HG03439 (cell line): ENCODE measurements at regions not wholly inside any gene's neighbourhood (a gene's known extent, or its start where the extent isn't known, plus 50 kb on each side); places are given as distances from the start of the nearest gene placed in this dataset.

ENCODE experiments used
- ATAC-seq: cut with Tn5 transposase; IDR thresholded peaks from one replicate; pipeline ENCODE4 v1.9.1; 2021; ENCODE audit warnings: mild to moderate bottlenecking, moderate library complexity; ENCODE audit not compliant: unreplicated experiment

GRCh38 chr9:107650321-107650720, 160.8 kb upstream of the KLF4 start:
- ATAC-seq = no peak

DNA sequence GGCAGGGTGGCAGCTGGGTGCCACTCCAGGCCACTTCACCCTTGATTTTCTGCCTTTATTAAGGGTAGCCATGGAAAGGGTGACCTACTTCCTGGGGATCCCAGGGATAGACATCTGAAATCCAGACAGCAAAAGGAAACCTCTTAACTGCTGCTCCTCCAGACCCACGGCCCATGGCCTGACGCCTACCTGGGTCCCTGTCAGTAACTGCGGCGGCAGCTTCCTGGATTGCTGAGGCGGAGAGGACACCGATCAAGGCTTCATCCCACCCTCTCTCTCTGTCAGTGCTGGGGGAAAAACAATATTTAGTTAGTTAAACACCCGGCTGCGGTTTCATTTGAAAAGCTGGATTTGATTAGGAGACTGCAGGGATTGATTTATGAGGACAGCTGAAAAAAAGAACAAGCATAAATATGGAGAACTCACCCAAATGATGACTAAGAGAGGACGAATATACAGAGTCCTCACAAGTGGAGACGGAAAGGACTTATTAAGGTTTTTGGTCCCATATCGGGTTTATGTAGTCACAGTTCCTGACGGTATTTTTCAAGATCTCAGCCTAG, 158.7 kb upstream of the KLF4 start:
- no peak for ATAC-seq

DNA sequence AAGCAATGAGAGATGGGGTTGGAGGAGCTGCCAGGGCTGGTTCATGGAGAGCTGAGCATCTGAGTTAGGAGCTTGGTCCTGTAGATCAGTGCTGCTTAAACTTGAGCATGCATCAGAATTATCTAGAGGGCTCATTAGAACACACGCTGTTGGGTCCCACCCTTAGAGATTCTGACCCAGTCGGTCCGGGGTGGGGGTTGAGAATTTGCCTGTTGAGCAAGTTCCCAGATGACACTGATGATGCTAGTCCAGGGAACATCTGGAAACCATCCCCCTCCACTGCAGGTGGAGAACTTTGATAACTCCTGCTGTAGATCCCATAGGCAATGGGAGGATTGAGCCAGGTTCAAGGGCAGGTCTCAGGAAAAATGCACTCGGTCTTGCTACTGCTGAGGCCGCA, 158.0 kb upstream of the KLF4 start:
- ATAC-seq = no peak

DNA sequence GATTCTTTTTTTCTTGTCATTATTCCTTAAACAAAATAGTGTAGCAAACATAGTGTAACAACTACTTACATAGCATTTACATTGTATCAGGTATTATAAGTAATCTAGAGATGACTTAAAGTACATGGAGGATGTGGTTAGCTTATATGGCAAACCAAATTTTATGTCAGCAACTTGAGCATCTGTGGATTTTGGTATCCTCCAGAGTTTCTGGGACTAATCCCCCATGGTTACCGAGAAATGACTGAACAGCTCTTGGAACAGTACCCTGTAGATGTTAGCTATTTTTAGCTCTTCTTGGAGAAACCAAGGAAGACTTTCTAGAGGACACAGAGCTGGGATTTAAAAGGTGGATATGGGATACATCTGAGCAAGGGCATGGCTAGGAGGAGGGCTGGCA, 157.6 kb upstream of the KLF4 start:
- no peak for ATAC-seq

DNA sequence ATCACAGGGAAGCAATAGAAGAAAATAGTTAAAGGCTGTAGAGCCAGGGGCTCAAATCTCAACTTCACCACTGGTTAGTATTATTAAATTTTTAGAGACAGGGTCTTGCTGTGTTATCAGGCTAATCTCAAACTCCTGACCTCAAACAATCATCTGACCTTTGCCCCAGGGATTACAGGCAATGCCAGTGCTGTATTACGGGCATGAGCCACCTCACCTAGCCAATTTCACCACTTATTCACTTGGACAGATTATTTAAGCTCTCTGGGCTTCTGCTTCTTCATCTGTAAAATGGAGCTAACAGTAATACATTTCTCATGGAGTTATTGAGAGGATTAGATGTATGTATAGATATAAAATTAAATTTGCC, 155.9 kb upstream of the KLF4 start:
- no peak for ATAC-seq

DNA sequence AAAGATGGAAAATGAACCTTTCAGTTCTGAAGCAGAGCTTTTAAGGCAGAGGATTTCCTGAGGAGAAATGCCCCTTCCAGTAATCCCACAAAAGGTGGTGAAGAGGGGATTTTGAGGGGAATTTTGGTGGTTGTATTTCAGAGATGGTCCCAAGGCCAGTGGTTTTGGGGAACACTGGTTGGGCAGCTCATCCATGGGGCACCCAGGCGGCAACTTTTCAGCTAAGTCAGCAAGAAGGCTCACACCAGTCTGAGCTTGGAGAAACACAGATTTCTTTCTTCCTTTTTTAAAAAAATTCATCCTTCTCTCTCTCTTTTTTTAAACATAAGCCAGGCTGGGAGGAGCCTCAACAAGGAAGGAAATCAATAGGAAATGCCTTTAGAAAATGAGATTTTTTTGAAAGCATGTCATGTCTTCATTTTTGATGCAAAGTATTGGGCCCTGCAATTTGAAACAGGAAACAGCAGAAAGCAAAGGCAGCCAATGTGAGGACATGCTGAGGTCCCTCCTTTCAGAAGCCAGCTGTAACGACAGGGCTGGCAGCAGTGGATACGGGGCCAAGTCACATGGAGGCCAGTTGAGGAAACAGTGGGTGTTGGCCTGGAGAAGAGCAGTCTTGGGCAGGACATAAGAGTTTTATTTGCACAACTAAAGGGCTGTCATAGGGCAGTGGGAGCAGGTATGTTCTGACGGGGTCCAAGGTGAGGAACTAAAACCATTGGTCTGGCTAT, 155.3 kb upstream of the KLF4 start:
- no peak for ATAC-seq

GRCh38 chr9:107639426-107639825, 149.9 kb upstream of the KLF4 start:
- ATAC-seq = no peak

DNA sequence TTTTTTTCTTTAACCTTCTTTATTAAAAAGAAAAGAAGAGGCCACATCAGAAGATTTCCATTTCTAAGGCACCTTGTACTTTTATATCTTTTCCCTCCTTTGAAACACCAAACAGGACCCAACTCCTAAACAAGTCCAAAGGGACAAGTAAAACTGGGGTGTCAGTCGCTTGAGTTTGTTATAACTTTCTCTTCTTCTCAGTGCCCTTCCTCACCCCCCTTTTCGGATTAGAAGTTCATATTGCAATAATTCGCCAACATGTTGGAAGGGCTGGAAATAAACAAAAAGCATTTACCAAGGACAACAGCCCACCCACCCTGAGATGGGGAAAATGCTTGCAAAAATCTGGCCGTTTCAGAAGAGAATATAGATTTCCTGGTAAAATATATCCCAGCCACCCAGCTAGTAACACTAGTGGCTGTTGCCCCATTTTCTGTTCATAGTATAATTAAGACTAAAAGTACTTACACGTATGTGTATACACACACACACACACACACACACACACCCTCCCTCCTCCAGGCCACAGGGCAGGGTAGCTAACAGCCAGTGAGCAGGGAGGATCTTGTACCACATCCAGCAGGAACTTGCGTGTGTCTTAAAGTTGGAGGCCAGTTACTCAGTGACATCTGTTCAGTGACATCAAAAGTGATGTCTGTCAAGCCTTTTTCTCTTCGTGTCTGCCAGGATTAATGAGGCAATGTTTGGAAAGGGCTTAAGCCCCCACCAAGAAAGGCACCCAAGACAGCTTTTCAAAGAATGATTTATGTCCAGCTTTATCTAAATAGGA, 149.1 kb upstream of the KLF4 start:
- no peak for ATAC-seq

- no peak for ATAC-seq
These were observed 148.2 kb upstream of the KLF4 start for GRCh38 chr9:107637421-107638420.

GRCh38 chr9:107636571-107637381, 147.2 kb upstream of the KLF4 start:
- ATAC-seq = no peak

DNA sequence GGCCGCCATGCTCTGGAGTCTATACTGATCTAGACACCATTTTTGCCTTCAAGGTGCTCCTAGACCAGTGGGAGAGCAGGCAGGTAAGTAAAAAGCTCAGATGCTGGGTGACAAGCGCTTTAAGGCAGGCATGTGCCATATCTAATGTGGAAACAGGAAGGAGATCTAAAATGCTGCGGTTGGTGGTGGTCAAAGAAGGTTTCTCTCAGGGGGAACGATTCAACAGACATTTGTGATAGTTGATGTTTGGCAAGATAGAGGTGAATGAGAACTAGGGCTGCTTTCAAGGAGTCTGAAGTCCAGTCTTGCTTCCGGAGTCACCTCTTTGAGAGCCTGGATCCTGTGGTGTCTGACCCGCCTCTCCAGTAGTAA, 146.2 kb upstream of the KLF4 start:
- no peak for ATAC-seq

GRCh38 chr9:107635101-107635802, 145.7 kb upstream of the KLF4 start:
- no peak for ATAC-seq

- ATAC-seq = no peak
These were observed 143.8 kb upstream of the KLF4 start for GRCh38 chr9:107633406-107633805.

- no peak for ATAC-seq
These were observed 143.1 kb upstream of the KLF4 start for GRCh38 chr9:107632661-107633060.

DNA sequence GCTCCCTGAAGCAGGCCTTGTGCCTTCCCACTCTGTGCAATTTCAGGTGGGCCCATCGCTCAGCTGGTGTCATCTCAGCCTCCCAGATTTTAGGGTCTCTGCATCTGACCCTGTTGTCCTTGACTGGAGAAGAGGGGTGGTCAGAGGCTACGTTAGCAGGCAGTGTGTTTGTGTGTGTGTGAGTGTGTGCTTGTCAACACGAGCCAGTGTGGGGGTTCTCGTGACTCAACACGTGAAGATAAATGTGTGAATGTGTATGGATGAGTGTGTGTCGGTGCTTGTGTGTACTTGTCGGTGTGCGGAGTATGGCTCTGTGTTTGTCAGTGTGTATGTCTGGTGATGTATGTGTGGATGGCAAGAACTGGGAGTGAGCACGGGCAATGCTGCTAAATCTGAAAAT, 142.6 kb upstream of the KLF4 start:
- no peak for ATAC-seq

DNA sequence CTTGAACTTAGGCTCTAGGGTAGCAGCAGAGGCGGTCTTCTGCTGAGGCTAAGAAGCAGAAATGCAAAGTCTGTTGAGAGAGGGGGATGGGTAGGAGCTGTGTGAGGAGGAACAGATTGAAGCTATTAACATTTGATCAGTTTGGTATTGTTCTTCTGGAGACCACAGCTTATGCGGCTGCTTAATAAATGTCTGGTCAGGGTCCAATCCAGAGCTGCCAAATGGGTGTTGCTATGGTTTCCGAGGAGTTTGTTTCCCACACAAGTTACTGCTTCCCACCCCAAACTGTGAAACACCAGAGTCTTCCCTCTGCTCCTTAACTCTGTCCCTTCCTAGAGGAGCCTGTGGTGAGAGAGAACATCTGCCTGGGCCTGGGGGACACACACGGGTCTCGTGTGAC, 142.2 kb upstream of the KLF4 start:
- no peak for ATAC-seq

- no peak for ATAC-seq
These were observed 140.6 kb upstream of the KLF4 start for GRCh38 chr9:107630156-107630555.

DNA sequence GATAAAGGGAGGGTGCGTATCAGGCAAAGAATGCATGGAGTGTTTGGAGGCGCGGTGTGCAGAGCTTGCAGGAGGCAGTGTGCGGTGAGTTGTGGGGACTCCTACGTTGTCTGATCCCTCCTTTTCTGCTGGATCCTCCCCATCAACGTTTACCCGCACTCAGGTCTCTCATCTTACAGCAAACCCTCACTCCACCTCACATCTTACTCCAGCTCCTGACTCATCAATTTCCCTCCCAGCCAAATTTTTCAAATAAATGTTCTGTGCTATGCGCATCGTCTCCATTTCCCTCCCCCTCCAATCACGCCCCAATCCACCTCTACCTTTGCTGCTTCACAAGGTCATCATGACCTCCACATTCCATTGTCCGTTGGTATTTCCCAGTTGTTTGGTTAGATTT, 138.9 kb upstream of the KLF4 start:
- ATAC-seq = no peak

DNA sequence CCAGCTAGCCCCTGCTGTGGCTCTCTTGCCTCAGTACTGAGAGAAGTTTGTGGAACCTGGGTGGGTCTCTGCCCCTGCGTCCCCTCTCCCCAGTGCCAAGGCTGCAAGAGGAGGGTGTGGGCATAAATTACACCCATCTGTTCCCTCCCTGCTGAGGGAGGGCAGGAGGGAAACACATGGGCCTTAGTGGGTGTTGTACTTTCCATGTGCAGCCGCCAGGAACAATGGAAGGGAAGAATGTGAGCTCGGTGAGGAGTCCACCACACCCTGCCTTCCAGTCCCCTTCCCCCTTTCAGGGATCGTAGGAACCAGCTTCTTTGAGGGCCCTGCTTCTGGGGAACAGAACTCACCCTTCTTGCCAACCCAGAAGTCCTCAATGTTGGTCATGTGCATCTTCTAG, 138.2 kb upstream of the KLF4 start:
- ATAC-seq = no peak

DNA sequence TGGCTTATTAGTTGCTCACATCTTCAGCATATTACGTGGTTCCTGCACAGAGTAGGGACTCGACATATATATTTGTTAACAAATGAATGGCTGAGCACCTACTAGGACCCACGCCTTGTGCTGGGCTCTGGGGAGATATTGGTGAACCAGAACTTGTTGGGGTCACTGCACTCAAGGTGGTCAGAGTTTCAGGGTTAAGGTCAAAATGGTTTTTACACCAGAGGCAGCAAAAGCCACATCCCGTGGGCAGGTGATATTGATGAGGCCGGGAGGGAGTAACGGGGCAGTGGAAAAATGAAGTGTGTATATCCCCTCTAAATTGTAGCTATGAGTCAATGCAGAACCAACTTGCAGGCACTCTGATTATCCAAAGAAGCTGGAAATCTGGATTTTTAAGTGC, 136.5 kb upstream of the KLF4 start:
- no peak for ATAC-seq
